NK-92 treated with Interleukin-12 subunit alpha and Interleukin-12 subunit beta, amount 100 ng/mL, for 24 hours (cell line): ENCODE measurements at regions not wholly inside any gene's neighbourhood (a gene's known extent, or its start where the extent isn't known, plus 50 kb on each side); places are given as distances from the start of the nearest gene placed in this dataset.

Source experiments
- DNase-seq: peaks from one replicate; lab custom pipeline; 2025; lab: John Stamatoyannopoulos, UW

DNA sequence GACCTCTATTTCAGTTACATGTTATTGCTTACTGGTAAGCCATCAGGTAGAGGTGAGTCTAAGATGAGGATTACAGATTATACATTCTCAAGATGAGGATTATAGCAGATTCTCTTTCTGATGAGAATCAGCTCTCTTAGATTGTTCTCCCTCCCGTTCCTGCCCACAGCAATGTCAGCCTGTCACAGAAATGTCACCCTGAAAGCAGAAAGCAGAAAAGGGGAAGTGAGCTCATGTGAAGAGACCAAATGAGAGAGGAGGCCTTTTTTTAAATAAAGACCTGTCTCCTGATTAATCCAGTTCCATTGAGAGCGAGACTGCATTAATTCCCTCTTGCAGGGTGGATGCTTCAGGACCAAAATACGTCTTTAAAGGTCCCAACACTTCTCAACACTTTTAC is 445.6 kb downstream of the KCTD12 start:
- DNase-seq, result no peak

DNA sequence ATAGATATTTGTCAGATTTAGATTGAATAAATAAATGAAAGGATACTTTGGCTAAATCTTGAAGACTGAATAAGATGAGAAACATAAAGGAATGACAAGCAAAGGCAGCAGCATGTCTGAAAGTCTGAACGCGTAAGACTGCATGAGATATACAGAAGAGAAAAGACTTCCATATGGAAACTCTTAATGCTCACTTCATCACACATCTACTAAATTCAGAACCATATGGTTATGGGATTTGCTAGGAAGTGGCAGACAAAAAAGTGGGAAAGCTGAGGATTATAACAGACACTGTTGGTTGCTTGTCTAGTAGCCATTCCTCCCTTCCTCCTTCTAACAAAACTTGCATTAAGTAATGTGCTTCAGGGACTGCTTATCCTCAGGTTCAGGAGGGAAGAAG is 446.7 kb downstream of the KCTD12 start:
- no peak for DNase-seq

DNA sequence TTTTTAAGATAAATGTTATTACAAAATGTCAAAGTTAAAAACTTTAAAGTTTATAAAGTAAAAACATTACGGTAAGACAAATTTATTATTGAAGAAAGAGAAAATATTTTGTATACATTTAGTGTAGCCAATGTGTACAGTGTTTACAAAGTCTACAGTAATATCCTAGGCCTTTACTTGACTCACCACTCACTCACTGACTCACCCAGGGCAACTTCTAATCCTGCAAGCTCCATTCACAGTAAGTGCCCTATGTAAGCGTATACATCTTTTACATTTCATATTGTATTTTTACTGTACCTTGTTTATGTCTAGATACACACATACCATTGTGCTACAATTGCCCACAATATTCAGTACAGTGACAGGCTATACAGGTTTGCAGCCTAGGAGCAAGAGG is 448.2 kb downstream of the KCTD12 start:
- no peak for DNase-seq

DNA sequence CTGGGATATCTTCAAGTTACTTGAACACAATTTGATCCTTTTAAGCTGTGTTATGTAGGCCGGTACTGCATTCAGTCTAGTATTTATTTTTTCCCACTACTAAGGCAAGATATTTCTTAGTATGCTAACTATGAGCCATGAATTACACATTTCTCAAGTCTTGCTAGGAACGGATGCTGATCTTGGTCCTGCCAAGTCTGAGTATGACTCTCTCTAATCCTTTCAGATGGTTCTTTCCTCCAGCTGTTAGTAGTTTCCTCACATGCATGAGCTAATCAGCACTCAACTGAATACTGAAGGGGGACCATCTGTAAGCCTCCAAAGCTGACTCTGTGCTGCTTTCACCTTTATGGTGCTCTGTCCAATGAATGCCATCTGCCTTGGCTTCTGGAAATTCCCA is 460.3 kb downstream of the KCTD12 start:
- DNase-seq, result no peak

DNA sequence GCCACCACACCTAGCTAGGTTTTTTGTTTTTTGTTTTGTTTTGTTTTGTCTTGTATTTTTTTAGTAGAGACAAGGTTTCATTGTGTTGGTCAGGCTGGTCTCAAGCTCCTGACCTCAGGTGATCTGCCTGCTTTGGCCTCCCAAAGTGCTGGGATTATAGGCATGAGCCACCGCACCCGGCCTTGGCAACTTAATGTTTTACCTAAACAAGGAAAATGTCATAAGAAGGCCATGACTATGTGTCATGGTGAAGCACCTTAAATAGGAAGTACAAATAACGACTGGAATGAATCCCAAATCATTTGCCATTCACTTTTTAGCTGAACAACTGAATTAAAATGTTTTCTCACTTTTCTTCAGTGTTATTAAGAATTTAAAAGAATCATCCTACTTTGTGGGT is 465.2 kb downstream of the KCTD12 start:
- no peak for DNase-seq

DNA sequence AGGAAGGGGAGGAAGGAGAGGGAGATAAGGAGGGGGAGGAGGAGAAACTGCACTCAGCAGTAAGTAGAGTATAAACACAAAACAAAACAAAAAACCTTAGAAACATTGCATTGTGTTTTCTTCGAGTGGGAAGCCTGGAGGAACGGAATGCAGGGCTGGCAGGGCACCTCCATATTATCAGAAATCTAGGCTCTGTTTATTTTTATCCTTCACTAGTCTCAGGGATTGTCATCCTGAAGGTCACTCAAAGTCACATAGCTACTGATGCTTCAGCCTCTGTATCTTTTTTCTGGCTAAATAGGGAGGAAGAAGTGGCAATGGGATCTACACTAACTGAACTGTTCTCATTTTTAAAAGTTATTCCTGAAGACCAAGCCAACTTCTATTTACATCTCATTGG is 467.8 kb downstream of the KCTD12 start:
- no peak for DNase-seq

DNA sequence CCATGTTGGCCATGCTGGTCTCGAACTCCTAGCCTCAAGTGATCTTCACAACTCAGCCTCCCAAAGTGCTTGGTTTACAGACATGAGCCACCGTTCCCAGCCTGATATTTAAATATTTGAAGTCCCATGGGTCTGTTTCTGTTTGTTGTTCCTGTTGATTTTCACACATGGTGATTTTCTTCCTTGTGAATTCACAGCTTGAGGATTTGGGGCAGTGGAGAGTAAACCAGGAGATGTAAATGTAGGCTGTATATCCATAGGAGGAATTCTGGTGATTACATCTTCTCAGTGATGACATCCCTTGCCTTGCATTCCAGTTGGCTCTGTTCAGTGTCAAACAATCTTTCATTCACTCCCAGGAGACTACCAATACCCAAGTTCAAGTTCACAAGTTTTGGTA is 471.9 kb downstream of the KCTD12 start:
- DNase-seq, result no peak

DNA sequence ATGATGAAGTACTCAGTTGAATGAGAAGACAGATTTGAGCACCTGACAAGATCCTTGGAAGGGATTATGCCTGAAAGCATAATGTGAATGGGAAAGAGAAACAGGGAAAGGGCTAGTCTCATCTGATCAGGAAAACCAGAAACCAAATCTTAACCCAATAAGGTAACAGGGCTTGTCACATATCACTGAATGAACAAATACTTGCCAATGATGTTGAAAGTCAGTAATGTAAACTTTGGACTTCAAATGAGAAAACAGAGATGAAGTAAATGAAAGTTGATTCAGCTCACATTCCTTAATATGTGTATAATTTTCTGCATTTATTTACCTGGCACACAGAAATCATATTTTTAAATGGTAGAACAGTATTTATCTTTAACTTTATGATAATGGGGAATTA is 480.0 kb downstream of the KCTD12 start:
- no peak for DNase-seq

DNA sequence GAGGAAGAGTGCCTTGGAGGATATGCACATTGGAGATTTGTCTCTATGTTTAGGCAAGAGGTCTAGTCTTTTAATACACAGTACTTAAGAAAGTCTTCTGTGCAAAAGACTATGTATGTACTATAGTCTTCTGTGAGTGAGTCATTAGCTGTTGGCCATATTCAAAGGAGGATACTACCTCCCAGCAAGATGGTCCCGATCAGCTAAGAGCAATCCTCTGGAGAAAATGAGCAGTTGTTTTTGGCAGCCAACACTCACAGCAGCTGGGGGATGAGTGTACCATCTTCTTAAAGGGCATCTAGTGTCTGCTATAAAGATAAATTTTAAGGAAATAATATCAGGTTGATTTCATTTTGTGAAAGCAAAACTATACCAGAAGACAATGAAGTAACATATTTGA is 487.8 kb downstream of the KCTD12 start:
- DNase-seq, result no peak

DNA sequence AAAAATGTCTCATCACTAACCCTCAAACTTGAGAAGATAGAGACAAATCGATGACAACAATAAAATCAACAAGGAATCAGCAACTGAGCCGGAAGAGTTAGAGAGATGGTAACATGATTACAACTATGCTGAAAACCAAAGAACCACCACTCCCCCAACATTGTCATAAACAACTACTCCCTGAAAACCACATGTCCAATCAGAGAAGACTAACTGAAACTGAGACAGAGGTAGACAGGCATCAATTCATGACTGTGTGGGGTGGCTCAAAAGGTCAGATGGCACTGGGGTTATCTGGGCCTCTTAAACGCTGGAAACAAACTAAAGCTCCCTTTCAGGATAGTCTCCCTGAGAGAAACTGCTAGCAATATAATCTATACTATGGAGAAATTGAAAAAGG is 488.8 kb downstream of the KCTD12 start:
- no peak for DNase-seq

DNA sequence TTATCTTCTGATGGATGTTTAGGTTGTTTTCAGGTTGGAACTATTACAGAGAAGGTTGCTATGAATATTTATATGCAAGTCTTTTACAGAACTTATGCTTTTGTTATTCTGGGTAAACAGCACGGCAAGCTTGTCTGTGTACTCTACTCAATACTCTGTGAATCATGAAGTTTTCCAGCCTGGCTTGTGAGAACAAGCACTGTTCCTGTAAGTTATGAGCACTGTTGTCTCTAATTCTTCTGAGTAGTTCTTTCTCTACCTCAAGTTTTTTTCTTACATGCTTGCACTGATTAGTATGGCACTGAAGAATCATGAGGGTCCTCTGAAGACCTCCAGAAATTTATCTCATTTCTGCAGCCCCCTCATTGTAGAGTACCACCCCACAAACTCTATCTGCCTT is 496.9 kb downstream of the KCTD12 start:
- no peak for DNase-seq

DNA sequence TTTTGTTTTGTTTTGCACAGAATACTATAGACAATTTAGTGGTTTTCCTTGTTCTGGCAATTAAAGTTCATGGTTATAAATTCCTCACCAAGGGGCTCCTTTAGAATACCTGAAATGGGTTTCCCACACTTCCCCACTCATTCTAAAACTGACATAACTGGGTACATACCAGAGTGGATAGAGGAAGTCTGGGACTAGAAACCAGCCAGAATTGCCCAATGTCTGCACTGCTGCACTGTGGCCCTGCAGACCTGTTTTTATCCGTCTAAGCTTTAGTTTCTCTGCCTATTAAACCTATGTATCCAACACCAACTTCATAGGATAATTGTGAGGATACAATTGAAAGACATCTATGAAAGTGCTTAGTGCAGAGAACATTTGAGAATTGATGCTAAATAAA is 498.6 kb downstream of the KCTD12 start:
- no peak for DNase-seq

DNA sequence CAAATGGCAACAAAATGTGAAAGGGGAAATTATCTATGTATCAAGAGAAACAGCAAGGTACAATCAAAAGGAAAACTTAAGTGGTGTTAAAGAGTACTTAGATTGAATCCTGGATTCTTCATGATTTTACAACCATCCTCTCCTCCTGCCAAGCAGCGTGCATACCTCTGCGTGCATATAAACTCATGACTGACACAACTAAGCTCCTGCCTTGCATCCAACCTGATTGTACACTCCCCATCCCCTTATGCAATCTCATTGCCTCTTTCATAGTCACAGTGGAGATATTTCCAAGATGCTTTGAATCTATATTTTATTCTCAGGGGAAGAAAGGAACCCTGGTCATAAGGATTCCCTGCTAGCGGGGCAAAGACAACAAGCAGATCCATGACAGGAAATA is 499.9 kb downstream of the KCTD12 start:
- no peak for DNase-seq

DNA sequence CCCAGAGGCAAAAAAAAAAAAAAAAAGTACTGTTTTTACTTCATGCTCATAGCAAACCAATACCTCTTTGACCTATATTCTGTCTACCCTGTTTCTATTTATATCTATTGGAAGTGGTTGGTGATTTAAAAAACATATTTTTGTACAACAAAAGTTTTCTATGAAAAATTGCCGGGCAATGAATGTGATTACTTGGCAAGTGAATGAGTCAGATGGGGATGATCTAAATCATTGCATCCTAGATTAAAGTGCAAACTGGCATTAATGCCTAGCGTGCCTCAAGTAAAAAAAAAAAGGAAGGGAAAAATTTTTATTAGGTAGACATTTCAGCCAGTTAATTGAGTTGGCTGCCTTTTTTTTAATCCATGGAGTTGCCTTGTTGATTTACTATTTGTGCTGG is 500.6 kb downstream of the KCTD12 start:
- DNase-seq, result no peak

DNA sequence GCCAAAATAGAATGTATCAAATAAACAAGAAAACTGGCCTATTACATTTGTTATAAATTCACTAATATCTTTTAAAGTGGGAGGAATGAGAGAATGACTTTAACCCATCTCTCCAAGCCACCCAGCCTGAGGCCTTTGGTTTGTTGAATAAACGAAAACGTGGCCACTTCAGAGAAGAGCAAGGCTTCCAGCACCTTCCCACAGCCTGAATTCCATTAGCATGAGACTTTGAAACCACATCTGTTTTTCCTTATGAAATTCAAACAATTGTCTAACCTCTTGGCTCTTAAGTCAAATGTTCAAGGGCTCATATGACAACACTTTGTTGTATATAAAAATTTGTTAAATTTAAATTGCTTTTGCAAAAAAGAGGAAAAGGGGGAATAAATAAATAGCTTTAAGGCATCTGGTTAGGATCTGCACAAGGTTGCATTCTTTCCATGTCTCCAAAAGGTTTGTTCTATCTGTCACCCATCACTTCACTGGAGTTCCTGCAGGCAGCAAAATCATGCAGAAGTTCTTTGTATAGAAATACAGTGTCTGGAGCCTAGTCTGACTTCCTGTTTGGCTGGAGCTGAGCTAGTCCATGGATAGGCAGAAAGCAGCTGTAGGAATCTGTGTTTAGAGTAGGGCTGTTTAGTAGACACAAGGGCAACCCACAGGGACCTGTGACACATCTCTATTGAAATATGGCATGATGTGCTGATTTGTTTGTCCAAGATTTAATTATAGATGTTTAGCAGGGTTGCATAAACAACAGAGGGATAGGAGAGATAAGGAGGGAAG is 502.3 kb downstream of the KCTD12 start:
- DNase-seq, result no peak

DNA sequence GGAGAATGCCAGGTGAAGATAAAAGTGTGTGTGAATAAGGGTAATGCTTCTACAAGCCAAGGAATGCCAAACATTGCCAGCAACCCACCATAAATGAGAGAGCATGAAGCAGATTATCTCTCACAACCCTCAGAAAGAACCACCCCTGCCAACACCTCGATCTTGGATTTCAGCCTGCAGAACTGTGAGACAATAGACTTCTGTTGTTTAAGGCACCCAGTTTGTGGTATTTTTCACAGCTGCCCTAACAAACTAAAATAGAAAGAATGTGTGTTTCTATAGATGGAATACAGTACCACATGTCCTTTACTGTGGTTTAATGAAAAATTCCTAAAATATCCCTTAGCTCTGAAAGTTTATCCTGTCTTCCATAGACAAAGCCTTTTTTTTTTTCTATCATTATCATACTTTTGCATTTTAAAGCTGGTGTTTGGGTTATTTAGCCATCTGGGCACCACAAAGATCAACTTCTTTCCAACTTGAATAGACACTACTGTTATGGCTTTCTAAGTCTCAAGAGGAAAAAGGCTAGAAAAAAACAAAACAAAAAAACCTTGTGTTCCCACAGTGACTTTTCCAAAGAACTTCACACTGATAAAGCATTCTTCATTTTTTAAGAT is 505.6 kb downstream of the KCTD12 start:
- DNase-seq, result no peak

DNA sequence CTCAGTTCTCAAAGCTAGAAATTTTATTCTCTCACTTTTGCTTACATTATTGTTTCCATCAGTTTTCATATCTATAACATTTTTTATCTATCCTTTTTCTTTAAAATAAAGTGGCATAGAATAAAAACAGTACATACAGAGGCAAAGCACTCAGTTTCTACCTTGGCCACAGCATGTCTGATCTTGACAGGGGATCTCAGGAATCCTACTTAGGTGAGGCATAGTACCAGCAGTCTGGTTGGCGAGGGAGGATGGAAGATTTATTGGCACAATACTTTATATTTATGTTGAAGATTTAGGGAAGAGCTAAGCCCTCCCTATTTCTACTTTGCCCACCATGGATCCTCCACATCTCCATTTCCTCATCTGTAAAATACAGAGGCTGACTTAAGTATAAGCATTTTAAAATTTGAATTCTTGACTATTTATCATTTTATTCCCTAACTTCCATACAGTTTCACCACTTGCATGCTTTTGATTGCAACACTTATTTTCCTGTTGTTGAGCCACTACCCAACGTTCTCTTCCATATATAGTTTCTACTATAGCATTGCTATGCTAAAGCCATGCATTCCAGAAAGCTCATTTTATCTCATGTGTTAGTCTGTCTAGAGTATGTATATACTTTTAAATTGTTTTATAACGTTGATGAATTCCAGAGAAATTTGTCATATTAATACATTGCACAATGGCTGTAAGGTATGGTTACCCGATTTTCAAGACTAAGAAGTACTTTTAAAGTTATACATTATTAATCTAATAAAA is 506.7 kb downstream of the KCTD12 start:
- DNase-seq, result no peak

DNA sequence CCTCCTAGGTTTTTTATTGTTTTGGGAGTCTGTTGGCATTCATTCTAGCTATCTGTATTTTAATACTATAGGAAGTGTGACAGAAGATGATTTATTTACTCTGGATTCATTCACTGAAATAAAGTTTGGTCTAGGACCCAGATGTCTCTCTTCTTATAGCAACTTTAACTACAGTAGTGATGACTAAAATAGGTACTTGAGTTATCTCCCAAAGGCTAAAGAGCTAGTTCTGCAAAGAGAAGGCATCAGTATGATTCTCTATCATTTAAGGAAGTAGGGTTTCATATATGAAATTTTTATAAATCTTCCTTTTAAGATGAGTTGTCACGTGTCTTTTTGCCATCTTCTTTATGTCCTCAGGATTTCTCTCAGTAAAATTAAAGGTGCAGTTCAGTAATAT is 507.4 kb downstream of the KCTD12 start:
- no peak for DNase-seq

DNA sequence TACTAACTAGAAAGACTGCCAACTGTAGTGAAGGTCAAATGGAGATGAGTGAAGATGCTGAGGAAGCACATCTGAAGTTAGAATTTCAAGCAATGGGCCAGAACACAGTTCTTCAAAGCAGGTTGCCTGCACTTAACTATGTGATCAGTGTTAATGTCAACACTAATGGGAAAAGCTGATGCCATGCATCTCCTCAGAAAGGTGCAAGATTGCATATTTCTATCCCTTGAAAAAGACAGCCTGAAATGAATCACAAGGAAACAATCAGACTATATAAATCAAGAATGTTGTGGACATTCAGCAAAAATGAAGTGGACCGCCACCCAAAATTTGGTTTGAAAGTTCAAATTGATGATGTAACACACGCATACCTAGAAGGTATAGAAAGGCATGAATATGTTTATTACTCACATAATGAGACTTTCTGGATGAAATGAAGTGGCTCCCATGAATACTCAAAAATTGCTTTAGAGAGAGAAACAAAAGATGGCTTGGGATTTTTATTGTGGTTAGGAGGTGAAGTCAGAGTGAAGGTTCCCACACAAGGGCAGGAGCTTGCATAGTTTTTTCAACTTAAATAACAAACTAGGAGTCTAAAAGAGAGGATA is 522.4 kb downstream of the KCTD12 start:
- DNase-seq, result no peak

DNA sequence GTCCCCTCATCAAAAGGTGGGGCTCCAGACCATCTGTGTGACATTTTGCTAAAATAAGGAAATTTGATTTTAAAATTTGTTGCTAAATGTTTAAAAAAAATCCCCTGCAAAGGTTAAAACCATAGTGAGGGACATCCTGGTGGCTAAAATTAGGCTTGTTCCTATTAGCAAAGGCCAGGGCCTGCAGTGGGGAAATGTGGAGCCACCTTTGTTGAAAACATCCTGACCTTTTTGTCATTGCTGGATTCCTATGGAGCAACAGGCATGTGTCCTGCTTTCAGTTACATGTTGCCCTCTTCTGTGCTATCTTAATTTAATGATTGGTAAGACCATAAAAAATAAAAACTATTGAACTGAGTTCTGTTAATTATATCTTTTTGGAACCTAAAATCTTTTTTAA is 524.3 kb downstream of the KCTD12 start:
- DNase-seq, result no peak

DNA sequence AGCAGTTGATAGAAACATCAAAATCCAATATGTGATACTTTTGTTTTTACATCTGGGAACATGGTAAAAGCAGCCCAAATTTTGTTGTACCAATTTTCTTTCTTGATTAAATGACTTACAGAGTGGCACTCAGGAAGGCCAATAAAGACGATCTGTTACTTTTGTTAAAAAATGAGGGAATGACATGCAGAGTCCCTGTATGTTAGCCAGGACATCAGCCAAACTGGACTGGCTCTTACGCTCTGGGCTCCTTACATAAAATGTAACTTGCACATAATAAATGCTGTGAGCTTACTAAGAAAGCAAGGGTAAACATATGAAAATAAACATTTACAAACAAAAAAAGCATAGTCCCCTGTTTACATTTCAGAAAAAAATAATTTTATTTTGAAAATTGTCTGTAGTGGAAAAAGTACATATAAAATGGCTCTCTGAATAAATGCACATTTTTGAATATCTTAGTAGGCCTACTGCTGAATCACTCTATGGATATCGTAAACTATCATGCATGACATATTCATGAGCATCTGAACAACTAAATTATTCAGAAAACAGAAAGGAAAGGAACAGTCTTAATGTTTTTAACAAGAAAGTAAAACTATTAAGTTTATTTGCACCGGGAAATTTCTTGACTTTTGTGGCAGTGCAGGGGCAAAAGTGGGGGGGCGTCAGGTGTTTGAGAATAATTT is 534.5 kb downstream of the KCTD12 start:
- DNase-seq, result no peak

DNA sequence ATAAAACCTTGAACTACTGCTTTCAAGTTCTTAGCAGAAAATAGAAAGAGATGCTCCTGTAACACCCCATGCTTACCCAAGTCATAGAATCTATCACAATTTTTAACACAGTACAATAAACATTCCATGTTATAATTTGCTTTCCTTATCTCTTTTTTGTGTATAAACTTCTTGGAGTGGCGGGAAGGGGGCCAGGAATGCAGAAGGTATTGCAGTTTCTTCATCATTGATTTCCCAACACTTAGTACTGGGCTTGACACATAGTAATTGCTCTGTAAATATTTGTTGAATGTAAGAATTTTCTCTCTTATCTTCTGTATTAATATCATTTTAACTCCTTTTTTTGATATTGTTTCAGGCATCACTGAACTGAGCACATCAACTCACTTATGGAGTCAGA is 535.8 kb downstream of the KCTD12 start:
- no peak for DNase-seq
